Activated naive CD8-positive, alpha-beta T cell (primary cell): ENCODE measurements at regions not wholly inside any gene's neighbourhood (a gene's known extent, or its start where the extent isn't known, plus 50 kb on each side); places are given as distances from the start of the nearest gene placed in this dataset.

Source experiments
- H3K27ac Mint-ChIP-seq: one replicate; pipeline ENCODE4 v1.8.0; 2021; ENCODE audit warnings: mixed read lengths
- H3K27me3 Mint-ChIP-seq: one replicate; pipeline ENCODE4 v1.8.0; 2021; ENCODE audit warnings: mixed read lengths
- H3K36me3 Mint-ChIP-seq: one replicate; pipeline ENCODE4 v1.8.0; 2021; ENCODE audit warnings: mixed read lengths
- H3K4me1 Mint-ChIP-seq: one replicate; pipeline ENCODE4 v1.8.0; 2021; ENCODE audit warnings: low read depth, mixed read lengths
- H3K4me3 Mint-ChIP-seq: one replicate; pipeline ENCODE4 v1.8.0; 2021; ENCODE audit warnings: mild to moderate bottlenecking, mixed read lengths
- H3K9me3 Mint-ChIP-seq: one replicate; pipeline ENCODE4 v1.8.0; 2021; ENCODE audit warnings: low read depth, mixed read lengths

DNA sequence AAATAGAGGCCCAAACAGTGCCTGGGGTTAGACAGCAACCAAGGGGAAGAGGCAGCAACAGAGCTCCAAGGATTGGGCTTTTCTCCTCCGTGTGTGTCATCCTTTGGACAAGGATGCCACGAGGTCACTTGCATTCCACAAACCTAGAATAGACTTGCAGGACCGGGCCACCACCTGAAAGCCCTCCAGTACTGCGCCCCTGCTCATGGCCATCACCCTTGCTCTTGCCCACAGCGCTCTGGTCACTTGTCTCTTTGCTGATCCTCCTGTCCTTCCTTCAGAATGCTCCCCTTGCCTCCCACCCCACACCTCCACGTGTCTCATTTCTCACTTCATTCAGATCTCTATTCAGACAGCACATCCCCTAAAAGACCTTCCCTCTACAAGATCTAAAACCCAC lies 247.4 kb downstream of the MATN1 start:
- H3K27ac Mint-ChIP-seq, result no peak overlapping the region
- H3K4me3 Mint-ChIP-seq, result no peak overlapping the region
- peaks cover 3% of the 10 kb centered on the region for H3K36me3 Mint-ChIP-seq
- peaks cover 4% of the 10 kb centered on the region for H3K9me3 Mint-ChIP-seq
- H3K27me3 Mint-ChIP-seq, result peaks cover 2% of the 10 kb centered on the region
- H3K4me1 Mint-ChIP-seq, result no peaks in the 10 kb centered on the region

DNA sequence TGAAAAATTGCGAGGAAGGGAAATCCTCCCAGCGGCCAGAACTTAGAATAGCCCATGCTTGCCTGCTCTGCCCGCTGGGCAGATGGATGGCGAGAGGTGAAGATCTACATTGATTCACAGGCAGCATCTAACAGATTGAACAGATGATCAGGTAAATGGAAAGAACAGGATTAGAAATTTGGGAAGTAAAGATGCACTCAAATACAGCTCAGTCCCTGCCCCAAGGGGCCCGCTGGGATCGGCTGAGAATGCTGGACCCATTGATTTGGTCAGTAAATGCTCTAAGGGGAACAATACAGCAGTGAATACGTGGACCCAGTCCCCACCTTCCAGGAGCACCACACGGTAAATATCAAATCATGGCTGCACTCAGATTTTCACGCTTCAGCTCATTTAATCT lies 248.2 kb downstream of the MATN1 start:
- H3K4me3 Mint-ChIP-seq, result no peak overlapping the region
- no peaks in the 10 kb centered on the region for H3K27me3 Mint-ChIP-seq
- no peaks in the 10 kb centered on the region for H3K36me3 Mint-ChIP-seq
- H3K9me3 Mint-ChIP-seq, result no peaks in the 10 kb centered on the region
- H3K27ac Mint-ChIP-seq, result no peak overlapping the region
- H3K4me1 Mint-ChIP-seq, result no peaks in the 10 kb centered on the region

DNA sequence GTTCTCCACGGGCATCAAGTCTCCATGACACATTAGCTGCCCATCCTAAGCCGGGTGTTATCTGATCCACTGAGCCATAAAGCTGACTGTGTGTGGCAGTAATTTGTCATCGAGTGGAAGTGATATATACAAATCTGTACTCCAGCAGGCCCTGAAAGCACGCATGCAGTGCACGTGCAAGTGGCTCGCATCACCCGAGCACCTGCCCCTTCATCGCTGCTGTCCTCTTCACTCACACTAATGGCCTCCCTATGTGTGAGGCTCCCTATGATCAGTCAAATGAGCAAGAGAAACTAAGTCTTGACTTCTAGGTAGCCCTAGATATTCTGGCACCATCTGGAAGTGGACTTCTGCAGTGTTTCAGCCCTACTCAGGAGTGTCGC lies 248.6 kb downstream of the MATN1 start:
- no peaks in the 10 kb centered on the region for H3K4me1 Mint-ChIP-seq
- H3K36me3 Mint-ChIP-seq, result no peaks in the 10 kb centered on the region
- no peak overlapping the region for H3K4me3 Mint-ChIP-seq
- no peaks in the 10 kb centered on the region for H3K9me3 Mint-ChIP-seq
- H3K27me3 Mint-ChIP-seq, result no peaks in the 10 kb centered on the region
- no peak overlapping the region for H3K27ac Mint-ChIP-seq

DNA sequence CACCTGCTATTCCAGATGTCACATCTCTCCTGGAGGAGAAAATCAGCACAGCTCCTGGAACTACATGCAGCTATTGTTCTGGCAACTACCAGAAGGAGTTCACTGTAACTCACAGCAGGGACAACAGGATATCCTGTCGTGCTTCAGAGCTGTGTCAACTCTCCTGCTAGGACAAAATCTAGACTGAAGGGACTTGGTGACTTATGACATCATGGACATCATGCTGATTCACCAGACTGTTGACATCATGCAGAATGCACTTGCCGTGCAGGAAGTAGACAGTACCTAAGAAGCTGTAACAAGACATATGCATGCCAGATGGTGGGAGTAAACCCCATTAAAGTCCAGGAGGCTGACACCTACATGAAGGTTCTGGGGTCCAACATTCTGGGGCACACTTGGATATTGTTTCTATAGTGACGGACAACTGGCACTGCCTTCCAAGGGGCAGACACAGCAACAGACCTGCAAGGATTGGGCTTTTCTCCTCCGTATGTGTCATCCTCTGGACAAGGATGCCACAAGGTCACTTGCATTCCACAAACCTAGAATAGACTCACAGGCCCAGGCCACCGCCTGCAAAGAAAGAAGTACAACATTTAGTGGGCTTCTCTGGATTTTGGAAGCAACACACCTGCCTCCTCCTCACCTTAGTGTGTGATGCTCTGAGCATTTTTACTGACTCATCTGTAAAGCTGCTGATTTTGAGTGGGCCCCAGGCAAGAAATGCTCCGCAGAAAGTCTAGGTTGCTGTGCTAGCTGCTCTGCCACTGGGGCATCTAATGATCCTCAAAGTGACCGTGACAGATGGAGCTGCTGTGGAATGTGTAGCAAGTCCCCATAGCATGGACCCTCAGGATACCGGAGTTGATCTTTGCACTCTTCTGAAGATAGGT lies 249.2 kb downstream of the MATN1 start:
- H3K27ac Mint-ChIP-seq, result no peak overlapping the region
- H3K36me3 Mint-ChIP-seq, result no peaks in the 10 kb centered on the region
- no peak overlapping the region for H3K4me3 Mint-ChIP-seq
- no peaks in the 10 kb centered on the region for H3K27me3 Mint-ChIP-seq
- H3K4me1 Mint-ChIP-seq, result no peaks in the 10 kb centered on the region
- no peaks in the 10 kb centered on the region for H3K9me3 Mint-ChIP-seq

DNA sequence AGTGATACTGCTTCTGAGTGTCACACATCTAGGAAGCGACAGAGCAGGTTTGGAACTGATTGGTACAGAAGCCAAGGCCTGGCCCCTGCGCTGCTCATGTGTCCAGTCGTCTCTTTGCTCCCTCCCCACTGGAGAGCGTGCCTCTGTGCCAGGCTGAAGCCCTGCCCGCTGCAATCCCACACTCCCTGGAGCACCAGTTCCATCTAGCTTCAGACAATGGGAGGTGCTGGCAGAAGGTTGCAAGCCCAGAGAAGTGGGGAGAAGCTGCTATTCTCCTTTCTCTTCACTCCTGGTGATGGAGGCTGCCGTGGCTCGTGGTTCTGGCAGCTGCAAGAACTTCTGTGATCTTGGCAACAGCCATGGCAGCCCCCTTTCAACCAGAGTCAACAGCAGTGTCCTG lies 250.9 kb downstream of the MATN1 start:
- H3K36me3 Mint-ChIP-seq, result no peaks in the 10 kb centered on the region
- H3K27ac Mint-ChIP-seq, result no peak overlapping the region
- peaks cover 1% of the 10 kb centered on the region for H3K27me3 Mint-ChIP-seq
- no peaks in the 10 kb centered on the region for H3K9me3 Mint-ChIP-seq
- H3K4me1 Mint-ChIP-seq, result no peaks in the 10 kb centered on the region
- H3K4me3 Mint-ChIP-seq, result no peak overlapping the region

DNA sequence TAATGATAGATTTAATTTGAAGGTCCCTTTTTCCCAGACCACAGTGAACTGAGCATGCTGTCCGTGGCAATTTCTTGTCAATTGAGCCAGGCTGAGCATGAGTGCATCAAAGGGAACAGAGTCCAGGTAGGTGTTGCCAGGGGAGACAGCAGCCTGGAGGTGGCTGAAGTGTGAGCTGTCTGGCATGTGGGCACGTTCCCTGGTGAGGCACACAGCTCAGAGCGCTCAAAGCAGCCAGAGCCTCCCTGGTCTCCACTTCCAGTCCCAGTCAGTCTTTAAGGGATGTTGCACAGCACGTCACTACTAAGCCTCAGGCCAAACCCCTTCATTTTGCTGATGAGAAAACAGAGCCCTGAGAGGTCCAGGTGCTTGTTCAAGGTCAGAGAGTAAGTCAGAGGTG lies 251.4 kb downstream of the MATN1 start:
- Mint-ChIP-seq H3K27me3 (peaks cover 1% of the 10 kb centered on the region), H3K36me3 (no peaks in the 10 kb centered on the region), H3K4me3 (no peak overlapping the region), H3K27ac (no peak overlapping the region), H3K4me1 (no peaks in the 10 kb centered on the region), H3K9me3 (no peaks in the 10 kb centered on the region)

DNA sequence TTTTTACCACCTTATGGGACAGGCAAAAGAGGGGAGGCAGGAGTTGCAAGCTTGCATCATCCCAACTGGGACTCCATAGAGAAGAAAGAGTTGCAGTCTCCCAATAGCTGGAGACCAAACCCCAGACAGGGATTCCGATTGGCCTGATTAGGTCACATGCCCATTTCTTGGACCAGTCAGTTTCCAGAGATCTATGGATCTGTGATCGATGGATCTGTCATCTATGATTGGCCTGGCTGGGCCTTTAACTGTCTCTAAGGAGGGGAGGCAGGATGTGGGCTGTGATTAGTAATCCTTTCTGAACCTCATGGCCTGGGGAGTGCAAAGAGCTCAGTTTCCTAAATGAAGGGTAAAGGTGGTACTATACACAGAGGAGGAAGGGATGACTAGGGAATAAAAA lies 252.1 kb downstream of the MATN1 start:
- H3K27ac Mint-ChIP-seq, result no peak overlapping the region
- no peaks in the 10 kb centered on the region for H3K9me3 Mint-ChIP-seq
- no peaks in the 10 kb centered on the region for H3K36me3 Mint-ChIP-seq
- H3K4me3 Mint-ChIP-seq, result no peak overlapping the region
- peaks cover 2% of the 10 kb centered on the region for H3K27me3 Mint-ChIP-seq
- H3K4me1 Mint-ChIP-seq, result no peaks in the 10 kb centered on the region

DNA sequence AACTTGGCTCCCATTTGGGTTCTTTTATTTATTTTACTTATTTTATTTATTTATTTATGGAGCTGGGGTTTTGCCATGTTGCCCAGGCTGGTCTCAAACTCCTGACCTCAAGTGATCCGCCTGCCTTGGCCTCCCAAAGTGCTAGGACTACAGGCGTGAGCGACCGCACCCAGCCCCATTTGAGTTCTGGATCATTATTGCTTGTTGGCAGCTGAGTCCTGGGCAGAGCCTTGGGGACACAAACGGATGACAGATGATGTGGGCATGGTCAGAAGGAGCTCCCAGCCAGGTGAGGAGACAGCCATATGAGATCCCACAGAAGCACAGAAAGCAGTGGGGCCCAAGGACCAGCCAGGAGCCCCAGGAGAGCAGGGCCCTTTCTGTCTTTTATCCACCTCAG lies 254.0 kb downstream of the MATN1 start:
- Mint-ChIP-seq H3K27ac (no peak overlapping the region), H3K4me1 (no peaks in the 10 kb centered on the region), H3K9me3 (no peaks in the 10 kb centered on the region), H3K36me3 (no peaks in the 10 kb centered on the region), H3K27me3 (peaks cover 5% of the 10 kb centered on the region), H3K4me3 (no peak overlapping the region)

DNA sequence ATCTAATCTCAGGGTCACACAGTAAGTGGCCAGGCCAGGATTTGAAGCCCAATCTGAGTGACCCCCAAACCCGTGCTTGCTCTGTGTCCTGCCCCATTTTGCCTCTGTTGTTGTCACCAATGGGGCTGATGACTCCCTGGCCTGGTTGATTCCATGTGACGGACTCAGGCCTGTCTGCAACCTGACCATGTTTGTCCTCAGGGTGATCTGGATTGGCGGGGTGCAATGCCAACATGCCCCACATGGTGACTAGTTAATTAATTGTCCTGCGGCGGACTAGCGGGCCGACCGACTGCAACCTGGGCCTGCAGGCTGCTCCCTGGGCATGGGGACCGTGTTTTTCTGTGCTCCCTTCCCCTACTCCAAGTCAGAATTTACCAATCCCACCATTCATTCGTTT lies 256.3 kb downstream of the MATN1 start:
- Mint-ChIP-seq H3K27me3 (peaks cover 7% of the 10 kb centered on the region), H3K9me3 (no peaks in the 10 kb centered on the region), H3K4me1 (no peaks in the 10 kb centered on the region), H3K27ac (no peak overlapping the region), H3K4me3 (no peak overlapping the region), H3K36me3 (no peaks in the 10 kb centered on the region)

DNA sequence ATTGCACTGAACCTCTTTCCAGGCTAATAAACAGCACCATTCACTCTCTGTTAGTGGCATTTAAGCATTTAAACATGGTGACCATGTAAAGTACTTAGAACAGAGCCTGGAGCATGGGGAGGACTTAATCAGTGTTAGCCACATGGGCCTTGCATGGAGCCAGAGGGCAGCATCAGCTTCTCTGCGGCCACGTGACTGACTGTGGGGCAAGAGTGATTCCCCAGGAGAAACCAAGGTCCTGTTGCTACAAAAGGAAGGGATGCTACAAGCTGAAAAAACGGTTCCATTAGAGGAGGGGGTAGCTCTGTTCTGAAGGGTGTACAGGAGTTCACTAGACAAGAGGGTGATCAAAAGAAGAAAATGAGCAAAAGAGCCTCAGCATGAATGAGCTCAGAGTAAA lies 256.8 kb downstream of the MATN1 start:
- H3K27ac Mint-ChIP-seq, result no peak overlapping the region
- H3K9me3 Mint-ChIP-seq, result no peaks in the 10 kb centered on the region
- H3K36me3 Mint-ChIP-seq, result no peaks in the 10 kb centered on the region
- no peaks in the 10 kb centered on the region for H3K4me1 Mint-ChIP-seq
- peaks cover 7% of the 10 kb centered on the region for H3K27me3 Mint-ChIP-seq
- H3K4me3 Mint-ChIP-seq, result no peak overlapping the region

DNA sequence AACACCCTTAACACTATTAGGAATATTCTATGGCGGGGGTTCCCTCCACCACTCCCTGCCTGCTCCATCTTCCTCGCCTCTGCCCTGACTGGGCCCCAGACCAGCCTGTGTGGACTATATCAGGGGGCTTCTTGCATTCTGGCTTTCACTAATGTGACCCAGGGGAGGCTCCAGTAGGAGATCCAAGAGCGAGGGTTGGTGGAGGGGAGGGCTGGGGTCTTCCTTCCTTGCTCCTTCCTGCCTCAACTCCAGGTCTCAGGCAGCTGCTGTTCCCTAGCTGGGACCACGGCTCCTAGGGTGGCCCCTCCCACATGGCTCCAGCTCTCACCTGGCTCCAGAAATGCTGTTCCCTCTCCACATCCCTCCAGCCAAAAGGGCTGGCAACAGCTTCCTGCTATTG lies 257.4 kb downstream of the MATN1 start:
- Mint-ChIP-seq H3K36me3 (no peaks in the 10 kb centered on the region), H3K9me3 (no peaks in the 10 kb centered on the region), H3K4me1 (no peaks in the 10 kb centered on the region), H3K27ac (no peak overlapping the region), H3K27me3 (peaks cover 7% of the 10 kb centered on the region), H3K4me3 (no peak overlapping the region)

DNA sequence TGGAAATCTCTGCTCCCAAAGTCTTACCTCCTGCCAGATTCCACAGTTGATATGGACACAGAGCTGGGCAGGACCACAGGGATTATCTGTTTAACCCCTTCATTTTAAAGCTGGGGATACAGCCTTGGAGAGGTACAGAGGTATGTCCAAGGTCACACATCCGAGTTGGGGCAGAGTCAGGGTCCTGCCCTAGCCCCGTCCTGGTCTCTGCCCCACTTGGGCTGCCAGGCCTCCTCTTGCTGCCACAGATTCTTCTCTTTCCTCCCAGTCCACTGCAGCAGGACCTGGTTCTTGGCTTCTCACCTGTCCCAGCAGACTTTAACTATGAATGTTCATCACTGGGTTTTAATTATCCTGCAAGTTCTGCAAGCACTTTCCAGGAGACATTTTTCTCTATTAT lies 258.3 kb downstream of the MATN1 start:
- H3K27ac Mint-ChIP-seq, result no peak overlapping the region
- H3K4me1 Mint-ChIP-seq, result no peaks in the 10 kb centered on the region
- no peaks in the 10 kb centered on the region for H3K36me3 Mint-ChIP-seq
- H3K27me3 Mint-ChIP-seq, result peaks cover 7% of the 10 kb centered on the region
- no peak overlapping the region for H3K4me3 Mint-ChIP-seq
- H3K9me3 Mint-ChIP-seq, result no peaks in the 10 kb centered on the region

DNA sequence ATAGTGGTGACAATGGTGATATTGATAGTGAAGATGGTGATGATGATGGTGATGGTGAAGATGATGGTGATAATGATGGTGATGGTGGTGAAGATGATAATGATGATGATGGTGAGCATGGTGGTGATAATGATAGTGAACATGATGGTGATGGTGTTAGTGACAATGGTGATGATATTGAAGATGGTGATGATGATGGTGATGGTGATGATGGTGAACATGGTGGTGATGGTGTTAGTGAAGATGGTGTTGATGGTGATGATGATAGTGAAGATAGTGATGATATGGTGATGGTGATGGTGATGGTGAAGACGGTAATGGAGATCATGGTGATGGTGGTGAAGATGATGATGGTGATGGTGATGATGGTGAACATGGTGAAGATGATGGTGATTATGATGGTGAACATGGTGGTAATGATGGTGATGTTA lies 259.2 kb downstream of the MATN1 start:
- Mint-ChIP-seq H3K36me3 (no peaks in the 10 kb centered on the region), H3K27me3 (peaks cover 7% of the 10 kb centered on the region), H3K4me3 (no peak overlapping the region), H3K4me1 (no peaks in the 10 kb centered on the region), H3K9me3 (no peaks in the 10 kb centered on the region), H3K27ac (no peak overlapping the region)

DNA sequence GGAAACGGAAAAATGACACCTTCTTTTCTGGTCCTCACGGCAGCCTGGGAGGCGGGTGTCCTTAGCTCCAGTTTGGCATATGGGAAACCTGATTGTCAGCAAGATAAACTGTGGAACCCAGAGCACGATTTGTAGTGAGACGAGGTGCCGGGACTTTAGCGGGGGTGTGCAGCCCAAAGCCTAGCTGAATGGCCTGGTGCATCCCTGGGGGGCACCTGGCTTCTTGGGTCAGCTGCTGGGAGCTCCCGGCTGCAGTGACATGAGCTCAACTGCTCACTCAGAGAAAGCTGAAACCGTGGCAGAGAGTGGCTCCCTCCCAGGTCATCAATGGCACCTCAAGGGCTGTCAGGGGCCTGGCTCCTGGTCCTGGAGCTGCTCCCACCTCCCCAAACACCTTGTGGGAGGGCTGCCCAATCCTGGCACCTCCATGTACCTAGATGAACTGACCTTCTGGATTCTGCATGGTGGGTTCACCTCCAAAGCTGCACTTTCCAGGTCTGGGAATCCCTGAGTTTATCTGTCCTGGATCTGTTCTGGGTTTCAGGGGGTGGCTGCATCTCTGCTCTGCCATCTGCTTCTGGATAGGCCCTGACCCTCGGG lies 260.5 kb downstream of the MATN1 start:
- Mint-ChIP-seq H3K36me3 (no peaks in the 10 kb centered on the region), H3K27ac (no peak overlapping the region), H3K9me3 (no peaks in the 10 kb centered on the region), H3K4me1 (no peaks in the 10 kb centered on the region), H3K4me3 (no peak overlapping the region), H3K27me3 (peaks cover 7% of the 10 kb centered on the region)

DNA sequence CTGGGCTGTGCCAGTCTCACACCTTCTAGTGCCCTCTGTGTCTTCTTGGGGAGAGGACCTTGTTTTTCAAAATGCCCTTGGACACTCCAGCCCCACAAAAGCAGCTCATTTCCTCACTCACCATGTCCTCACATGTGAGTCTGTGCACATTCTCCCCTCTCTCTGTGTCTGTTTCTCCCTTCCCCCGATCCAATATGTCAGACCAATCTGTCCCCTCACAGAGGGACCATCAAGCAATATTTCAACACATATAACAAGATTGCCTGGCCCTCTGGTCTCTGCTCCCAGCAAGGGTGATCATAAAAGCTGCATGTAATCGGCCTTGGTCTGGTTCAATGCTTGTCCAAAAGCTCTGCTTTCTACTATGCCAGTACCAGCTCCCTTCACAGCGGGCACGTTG lies 261.2 kb downstream of the MATN1 start:
- peaks cover 6% of the 10 kb centered on the region for H3K27me3 Mint-ChIP-seq
- H3K4me3 Mint-ChIP-seq, result no peak overlapping the region
- no peak overlapping the region for H3K27ac Mint-ChIP-seq
- H3K9me3 Mint-ChIP-seq, result no peaks in the 10 kb centered on the region
- no peaks in the 10 kb centered on the region for H3K4me1 Mint-ChIP-seq
- no peaks in the 10 kb centered on the region for H3K36me3 Mint-ChIP-seq

DNA sequence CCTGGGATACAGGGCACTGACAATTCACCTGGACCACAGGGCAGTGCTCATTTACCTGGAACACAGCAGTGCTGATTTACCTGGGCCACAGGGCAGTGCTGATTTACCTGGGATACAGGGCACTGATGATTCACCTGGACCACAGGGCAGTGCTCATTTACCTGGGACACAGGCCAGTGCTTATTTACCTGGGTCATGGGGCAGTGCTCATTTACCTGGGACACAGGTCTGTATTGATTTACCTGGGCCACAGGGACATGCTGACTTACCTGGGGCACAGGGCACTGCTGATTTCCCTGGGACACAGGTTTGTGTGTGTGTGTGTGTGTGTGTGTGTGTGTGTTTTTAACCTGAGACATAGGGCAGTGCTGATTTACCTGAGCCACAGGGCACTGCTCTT lies 261.7 kb downstream of the MATN1 start:
- no peaks in the 10 kb centered on the region for H3K9me3 Mint-ChIP-seq
- H3K36me3 Mint-ChIP-seq, result no peaks in the 10 kb centered on the region
- H3K27me3 Mint-ChIP-seq, result peaks cover 6% of the 10 kb centered on the region
- no peak overlapping the region for H3K4me3 Mint-ChIP-seq
- no peaks in the 10 kb centered on the region for H3K4me1 Mint-ChIP-seq
- H3K27ac Mint-ChIP-seq, result no peak overlapping the region
